ENCODE measurements at regions not wholly inside any gene's neighbourhood (a gene's known extent, or its start where the extent isn't known, plus 50 kb on each side); places are given as distances from the start of the nearest gene placed in this dataset.
"Not testable (repeated sequence)": the region's sequence is repeated elsewhere in the genome, so short reads cannot be mapped to it uniquely, and the experiment has no call there.

DNA sequence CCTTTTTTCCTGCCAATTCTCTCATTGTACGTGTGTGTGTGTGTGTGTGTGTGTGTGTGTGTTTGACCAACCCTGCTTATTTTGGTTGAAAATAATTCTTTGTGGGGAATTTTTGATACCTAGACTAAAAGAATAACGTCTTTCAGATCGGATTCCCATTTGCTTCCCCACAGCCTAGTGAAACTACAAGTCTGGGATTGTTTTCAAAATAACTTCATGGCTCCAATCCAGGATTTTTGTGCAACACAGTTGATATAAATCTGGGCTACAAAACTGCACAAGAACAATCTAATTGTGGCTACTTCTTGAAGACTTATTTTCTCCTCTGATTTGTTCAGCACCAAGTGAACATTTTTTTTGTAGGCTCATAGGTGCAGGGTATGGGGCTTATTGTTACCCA lies 332.8 kb upstream of the MIR17HG start:
- DNase-seq (ENCODE audit: low read depth in 2 of 2): no peak

DNA sequence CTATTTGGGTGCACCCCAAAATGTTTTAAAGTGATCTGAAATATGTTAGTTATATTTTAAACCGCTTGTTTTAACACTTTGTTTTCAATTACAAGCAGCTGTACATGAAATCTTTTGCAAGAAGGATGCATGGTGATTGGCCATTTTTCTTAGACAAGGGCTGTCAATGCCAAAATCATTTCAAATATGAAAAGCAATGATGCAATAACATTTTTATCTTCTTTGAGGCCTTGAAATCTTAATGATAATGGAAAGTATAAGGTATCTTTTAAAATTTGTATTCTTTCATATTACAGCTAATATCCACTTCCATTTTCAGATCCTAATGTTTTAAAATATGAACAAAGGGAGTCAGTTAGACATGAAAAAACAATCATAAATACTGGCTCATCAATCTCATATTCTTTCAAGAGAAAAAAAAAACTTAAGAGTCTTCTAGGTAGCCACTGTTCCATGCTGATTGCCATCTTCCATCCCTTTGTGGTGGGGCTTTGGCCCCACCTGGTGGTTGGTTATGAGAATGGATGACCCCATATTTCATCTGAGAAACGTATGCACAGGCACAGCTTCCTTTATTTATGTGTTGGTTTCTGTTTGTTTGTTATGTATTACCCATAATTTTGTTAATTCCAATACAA lies 330.3 kb upstream of the MIR17HG start:
- DNase-seq (ENCODE audit: low read depth in 2 of 2): no peak

DNA sequence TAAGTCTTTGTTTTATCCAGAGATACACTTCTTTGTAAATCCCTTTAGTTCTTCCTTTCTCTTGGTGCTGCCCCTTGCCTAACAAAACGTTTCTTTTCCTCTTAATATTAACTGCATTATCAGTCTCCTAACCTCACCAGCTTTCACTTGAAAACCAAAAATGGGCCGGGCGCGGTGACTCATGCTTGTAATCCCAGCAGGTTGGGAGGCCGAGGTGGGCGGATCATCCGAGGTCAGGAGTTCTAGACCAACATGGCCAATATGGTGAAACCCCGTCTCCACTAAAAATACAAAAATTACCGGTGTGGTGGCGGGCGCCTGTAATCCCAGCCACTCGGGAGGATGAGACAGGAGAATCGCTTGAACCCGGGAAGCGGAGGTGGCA lies 329.8 kb upstream of the MIR17HG start:
- DNase-seq (ENCODE audit: low read depth in 2 of 2): no peak

DNA sequence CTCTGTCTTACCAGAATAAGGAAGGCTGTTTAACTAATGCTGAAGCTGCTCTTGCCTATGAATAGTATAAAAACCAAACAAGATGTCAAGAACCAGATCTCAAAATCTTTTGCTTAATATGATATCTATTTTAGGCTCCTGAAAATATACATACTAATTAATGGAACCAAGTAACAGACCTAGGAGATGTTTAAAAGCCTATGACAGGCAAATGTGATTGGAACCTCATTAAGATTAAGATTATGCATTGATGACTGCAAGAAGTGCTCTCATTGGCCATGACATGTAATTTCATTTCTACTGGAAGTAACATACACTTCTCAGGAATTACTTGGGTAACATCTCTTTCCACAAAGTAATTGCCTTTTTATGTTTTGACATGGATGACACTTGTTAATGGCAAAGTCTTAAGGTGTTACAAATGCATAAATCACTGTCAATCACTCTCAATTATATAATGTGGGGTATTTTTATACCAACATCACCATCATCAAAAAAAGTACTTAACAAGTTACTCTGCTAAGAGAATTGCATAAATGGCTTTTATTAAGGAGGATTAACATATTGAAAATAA lies 326.9 kb upstream of the MIR17HG start:
- no peak for DNase-seq (ENCODE audit: low read depth in 2 of 2)

DNA sequence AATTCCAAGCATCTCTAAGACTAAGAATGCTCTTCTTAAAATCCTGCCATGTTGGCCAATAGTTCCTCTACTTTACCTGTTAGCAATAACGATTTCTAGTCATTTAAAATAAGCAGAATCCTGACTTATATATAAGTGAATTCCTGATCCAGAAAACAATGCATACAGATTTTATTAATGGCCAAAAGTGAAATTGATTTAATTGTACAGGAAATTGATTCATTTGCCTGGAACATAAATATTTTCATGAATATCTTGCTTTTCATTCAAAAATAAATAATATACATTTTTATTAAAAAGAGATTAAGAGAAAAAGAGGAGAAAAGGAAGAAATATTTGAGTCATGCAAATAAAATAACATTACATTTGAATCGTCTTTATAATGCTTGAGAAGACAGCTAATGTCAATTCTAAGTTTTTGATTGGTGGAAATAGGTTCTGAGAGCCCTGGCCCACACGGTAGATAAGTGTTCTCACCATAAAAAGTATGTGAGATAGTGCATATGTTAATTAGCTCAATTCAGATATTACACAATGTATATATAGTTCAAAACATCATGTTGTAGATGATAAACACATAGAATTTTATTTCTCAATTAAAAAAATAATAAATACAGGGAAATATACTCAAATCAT lies 323.2 kb upstream of the MIR17HG start:
- DNase-seq (ENCODE audit: low read depth in 2 of 2): no peak

DNA sequence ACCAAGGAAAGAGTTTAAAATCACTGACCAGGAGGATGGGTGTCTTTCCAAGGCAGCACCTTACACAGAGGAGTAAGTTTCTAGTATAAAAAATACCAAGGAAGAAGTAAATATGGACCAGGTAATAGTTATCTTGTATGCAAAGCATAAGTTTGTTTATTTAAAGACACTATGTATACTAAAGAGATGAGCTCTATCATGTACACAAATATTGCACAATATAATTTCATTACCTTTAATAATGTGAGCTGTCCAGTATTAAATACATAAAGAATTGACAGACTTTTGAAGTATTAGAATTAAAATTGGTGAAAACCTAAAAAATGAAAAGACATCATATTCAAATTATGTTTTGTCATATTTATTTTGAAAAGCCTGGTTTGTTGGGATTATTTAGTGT lies 322.0 kb upstream of the MIR17HG start:
- DNase-seq (ENCODE audit: low read depth in 2 of 2): no peak

DNA sequence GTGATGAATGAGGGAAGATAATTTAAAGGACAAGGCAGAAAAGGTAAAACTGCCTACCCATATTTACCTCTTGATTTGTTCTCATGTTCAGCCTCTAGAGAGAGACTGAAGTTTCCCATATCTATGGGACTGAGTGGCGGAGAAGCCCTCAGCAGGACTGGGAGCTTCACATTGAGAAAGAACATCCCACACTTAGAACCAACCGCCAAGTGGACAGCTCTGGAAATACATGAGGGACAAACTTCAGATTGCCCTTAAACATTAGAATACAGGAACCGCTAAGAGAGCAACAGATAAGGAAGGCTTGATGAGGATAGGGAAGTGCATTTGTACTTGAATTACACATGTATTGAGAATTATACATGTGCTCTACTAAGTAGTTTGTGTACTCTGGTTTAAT lies 316.0 kb upstream of the MIR17HG start:
- DNase-seq (ENCODE audit: low read depth in 2 of 2): no peak

DNA sequence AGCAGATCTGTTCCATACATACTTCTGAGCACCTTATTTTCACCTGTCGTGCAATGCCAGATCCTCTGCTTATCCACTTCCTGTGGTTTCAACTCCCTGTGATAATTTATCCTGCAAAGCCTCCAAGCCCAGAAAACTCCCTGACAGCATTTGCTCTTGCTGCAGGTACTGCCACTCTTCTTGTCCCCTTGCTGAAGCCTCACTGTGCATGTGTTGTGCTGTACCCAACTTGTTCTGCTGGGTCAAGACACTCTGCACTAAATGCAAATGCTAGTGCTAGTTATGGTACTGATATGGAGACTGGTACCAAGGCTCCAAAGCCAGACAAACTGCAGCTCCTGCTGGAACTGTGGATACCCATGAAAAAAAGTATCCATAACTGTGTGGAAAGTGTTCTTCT lies 315.4 kb upstream of the MIR17HG start:
- no peak for DNase-seq (ENCODE audit: low read depth in 2 of 2)

DNA sequence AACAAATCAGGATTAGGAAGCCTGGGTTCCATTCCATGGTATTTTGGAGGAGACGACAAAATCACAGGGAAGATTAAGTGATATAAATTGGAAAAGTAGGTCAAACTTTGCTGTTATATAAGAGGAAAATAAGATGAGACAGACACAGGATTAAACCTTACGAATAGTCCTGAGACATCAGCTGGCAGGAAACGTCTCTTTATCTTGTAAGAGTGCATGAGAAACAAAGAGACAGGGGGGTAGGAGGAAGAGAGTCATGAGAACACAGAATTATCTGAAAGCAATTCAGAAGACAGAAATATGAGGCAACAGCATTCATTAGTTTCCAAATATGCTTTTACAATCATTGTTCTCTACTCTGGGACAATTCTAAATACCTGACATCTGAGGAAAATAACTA lies 310.6 kb upstream of the MIR17HG start:
- DNase-seq (ENCODE audit: low read depth in 2 of 2): no peak

DNA sequence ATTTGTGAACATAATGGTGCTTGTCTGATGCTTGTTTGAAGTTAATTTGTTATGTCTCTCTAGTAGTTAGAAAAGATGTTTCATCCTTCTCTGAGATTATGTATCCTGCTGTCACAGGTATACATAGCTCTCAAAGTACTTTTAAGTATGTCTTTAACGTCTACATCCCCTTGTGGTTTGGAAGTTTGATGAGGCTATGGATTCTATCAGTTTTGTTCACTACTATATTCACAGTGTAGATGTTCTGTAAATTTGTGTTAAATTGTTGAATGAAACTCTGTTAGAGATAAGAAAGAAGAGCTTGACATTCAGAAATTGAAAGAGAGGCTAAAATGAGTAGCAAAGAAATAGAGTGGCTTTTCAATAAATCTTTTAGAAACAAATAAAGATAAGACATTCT lies 304.6 kb upstream of the MIR17HG start:
- no peak for DNase-seq (ENCODE audit: low read depth in 2 of 2)

DNA sequence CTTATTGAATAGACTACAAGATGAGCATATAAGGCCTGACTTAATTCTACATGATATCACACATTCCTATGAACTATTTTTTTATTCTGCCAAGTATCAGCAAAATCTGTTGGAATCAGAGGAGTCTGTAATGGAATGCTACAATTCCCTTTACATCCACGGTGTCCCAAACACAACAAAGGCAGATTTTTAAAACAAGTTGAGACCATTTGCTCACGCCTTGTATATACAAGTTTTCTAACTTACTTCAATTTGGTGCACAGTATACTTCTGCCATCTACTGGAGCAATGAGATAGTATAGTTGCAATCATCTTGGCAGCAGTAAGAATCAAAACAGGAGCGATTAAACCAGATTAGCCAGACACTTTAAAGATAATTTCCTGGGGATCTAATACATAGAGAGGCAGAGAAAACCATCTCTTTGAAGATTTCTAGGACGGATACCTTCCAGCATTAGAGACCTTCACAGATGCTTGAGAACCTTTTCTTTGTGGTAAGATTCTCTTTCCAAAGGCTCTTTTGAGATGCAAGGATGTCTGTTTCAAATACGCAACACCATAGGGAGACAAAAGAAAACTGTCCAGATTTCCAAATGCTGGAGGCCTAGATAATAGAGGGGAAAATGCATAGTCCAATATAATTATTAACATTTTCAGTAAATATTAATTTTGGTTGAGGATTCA lies 302.0 kb upstream of the MIR17HG start:
- DNase-seq (ENCODE audit: low read depth in 2 of 2): no peak

DNA sequence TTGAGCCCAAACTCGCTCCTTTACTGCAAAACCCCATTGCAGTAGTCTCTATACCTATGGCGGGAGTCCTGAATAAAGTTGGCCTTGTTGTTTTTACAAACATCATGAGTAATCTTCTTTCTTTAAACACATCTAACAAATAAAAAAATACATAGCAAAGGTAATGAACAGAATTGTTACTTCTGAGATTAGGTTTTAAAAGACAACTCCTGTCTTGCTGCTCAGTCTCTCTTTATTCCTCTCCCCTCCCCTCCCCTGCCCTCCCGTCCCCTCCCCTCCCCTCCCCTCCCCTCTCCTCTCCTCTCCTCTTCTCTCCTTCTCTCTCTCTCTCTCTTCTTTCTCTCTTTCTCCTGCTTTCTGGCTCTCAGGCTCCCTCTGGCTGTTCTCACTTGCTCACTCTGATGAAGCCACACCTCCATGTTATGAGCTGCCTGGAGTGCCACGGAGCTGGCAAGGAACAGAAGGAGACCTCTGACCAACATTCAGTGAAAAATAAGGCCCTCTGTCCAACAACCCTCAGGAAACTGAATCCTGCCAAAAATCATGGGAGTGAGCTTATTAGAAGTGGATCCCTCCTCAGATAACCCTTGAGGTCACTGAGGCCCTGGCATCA lies 300.7 kb upstream of the MIR17HG start:
- DNase-seq (ENCODE audit: low read depth in 2 of 2): no peak

DNA sequence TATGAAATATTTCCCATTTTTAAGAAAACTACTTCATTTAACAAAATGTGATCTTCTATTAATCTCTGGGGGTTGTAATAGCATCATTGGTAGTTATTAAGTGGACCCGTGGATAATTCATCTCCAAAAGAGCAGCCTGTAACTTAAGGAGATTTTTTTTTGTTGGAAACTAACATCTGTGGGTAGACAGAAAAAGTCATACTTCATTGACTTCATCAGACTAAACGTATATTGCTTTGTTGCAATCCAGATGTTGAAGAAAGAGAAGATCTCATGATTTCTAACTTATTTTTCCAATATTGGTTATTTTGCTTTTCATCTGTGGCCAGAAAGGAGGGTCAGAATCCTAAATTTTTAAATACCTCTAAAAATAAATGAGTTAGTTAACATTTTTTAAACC lies 296.5 kb upstream of the MIR17HG start:
- DNase-seq (ENCODE audit: low read depth in 2 of 2): no peak

DNA sequence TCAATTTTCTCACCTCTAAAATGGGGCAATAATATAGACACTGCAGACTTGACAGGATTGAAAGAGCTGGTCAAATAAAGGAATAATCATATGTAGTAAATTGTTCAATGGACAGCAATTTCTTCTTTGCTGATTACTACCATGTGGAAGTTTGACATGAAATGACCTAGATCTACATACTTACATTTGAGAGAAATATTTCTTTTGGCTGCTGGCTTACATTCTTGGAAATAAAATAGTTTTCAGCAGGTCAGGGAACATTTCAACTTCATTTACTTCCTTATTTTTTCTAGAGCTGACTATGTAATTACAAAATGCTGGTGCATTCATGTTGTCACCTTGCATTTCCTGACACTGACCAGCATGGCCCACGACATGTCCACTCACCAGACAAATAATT lies 294.6 kb upstream of the MIR17HG start:
- no peak for DNase-seq (ENCODE audit: low read depth in 2 of 2)

DNA sequence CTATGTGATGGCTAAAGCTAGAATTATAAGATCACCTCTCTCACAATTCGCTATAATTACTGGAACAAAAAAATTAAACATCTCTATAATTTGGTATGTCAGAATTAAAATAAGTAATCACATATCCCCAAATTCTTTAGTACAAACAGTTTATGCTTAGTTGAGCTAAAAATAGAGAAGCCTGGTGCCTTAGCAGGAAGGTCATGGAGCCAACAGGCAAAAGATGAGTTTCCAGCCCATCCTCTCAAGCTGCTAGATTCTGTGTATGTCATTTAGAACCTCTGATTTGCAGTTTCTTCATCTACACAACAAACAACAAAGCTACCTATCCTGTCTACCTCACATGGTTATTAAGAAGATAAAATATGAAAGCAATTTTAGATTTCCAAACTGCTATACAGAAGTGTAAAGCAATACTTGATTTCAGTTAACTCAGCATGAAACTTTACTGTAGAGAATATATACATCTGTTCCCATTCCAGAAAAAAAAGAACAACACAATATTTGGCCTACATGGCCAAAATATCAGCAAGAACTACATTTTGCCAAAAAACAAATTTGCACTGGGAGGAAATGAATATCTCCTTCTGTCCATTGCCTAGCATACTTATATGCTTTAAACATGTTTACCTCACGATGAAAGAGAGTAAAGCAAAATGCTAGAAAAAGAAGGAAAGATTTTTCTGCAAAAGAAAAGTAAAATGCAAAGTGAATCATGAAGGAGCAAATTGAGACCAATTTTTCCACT lies 294.0 kb upstream of the MIR17HG start:
- no peak for DNase-seq (ENCODE audit: low read depth in 2 of 2)

DNA sequence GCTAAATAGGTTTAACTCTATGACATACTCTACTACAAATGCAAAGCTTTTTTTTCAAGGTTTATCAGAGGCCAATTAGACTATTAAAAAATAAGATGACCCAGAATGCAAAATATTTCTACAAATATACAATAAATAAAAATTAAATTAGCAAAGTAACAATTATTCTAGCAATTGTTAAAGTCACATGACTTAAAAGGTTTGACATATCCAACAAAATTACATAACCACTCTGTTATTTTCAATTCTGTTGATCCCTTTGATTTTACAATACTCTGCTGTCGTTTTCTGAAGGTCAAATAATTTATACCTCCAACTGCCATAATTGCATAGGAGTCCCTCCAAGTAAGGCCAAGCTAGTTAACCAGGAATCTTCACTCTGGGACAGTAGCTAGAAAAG lies 292.6 kb upstream of the MIR17HG start:
- no peak for DNase-seq (ENCODE audit: low read depth in 2 of 2)

DNA sequence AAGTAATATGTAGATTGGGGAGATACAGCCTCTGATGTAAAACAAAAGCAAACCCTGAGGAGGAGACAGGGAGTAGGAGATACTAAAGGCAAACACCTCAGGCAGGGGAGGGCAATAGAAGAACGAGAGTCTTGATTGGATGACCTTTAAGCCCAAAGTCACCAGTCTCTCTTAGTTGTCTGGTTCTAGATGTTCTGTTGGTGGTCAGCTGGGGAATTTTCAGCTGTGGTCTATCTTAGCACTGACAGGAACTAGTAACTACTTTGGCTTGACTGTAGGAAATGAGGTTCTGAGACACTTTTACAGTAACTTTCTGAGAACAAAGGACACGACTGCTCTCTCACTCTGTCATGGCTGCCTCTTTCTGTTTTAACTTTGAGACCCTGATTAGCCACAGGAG lies 290.7 kb upstream of the MIR17HG start:
- no peak for DNase-seq (ENCODE audit: low read depth in 2 of 2)

DNA sequence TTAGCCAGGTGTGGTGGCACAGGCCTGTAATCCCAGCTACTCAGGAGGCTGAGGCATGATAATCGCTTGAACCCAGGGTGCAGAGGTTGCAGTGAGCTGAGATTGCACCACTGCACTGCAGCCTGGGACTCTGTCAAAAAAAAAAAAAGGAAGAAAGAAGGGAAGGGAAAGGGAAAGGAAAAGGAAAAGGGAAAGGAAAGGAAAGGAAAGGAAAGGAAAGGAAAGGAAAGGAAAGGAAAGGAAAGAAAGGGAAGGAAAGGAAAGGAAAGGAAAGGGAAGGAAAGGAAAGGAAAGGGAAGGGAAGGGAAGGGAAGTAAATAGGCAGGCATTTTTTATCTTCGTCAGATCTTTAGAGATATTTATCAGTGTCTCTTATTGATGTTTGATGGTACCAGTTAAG lies 290.0 kb upstream of the MIR17HG start:
- not testable (repeated sequence) for DNase-seq (ENCODE audit: low read depth in 2 of 2)

DNA sequence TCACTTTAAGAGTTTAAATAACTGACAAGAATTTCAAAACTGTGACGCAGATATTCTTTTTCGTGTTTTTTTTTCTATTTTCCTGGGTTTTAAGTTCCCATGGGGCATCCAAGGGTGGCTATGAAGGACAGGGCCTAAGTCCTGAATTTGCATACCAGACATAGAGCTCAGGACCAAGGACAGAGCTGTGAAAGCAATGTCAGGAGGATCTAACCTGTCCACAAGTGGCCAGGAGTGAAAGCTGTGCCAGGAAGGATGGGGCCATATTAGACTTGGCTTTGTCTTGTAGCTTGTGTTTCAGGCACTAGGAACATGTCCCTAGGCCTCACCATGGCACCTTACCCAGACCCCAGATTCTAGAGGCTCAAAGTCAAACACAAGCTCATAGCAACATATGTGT lies 289.4 kb upstream of the MIR17HG start:
- DNase-seq (ENCODE audit: low read depth in 2 of 2): no peak

DNA sequence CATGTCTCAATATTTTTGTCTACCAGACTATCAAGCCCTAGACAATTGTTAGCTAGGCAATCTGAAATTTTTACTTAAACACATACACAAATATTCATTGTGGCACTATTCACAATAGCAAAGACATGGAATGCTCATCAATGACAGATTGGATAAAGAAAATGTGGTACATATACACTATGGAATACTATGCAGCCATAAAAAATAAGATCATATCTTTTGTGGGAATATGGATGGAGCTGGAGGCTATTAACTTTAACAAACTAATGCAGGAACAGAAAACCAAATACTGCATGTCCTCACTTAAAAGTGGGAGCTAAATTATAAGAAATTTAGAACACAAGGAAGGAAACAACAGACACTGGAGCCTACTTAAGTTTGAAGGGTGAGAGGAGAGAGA lies 288.6 kb upstream of the MIR17HG start:
- no peak for DNase-seq (ENCODE audit: low read depth in 2 of 2)

DNA sequence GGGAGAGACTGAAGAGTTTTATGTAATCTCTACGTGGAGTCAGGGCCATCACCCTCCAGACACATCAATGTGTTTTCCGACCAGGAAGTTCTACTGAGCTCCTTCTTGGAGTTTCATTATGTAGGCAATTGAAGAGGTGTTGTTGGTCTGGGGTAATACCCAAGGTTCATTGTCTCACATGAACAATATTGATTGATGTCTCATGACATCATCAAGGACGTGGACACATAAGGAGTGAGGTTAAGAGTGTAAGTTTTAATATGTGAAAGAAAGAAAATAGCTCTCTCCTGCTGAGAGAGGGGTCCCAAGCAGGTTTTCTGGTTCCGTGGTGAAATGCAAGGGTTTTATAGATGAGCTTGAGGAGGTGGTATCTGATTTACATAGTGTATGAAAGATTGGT lies 280.7 kb upstream of the MIR17HG start:
- no peak for DNase-seq (ENCODE audit: low read depth in 2 of 2)

DNA sequence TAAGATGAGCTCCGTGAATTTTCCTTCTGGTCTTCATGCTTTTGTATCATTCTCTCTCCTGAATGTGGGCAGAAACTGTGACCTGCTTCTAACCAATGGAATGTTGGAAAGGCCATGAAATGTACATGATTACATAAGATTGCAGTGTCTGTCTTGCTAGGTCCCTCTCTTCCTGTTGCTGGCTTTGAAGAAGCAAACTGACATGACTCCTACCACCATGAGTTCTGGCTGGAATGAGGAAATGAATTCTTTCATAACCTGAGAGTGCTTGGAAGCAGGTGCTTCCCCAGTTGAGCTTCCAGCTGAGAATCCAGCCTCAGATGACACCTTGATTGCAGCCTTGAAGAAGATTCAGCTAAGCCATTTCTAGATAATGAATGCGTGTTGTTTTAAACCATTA lies 275.0 kb upstream of the MIR17HG start:
- DNase-seq (ENCODE audit: low read depth in 2 of 2): no peak
